ENCODE measurements at regions not wholly inside any gene's neighbourhood (a gene's known extent, or its start where the extent isn't known, plus 50 kb on each side); places are given as distances from the start of the nearest gene placed in this dataset.

- in situ Hi-C loops (cut with HindIII; ENCODE audit: low pct_unique_long_range_greater_than_20kb, low sequenced_read_pairs): no loop called here
- DNase-seq (ENCODE audit: low read depth in 1 of 2, low spot score in 1 of 2): no peak
- no peak for TF ChIP-seq JUND (IDR thresholded peaks at IDR 0.05; ENCODE audit: low read depth)
Measured at GRCh38 chr14:49975799-49976198, 82.9 kb downstream of the ARF6 start.

- TF ChIP-seq JUND (IDR thresholded peaks at IDR 0.05; ENCODE audit: low read depth): no peak
- no peak for DNase-seq (ENCODE audit: low read depth in 1 of 2, low spot score in 1 of 2)
- in situ Hi-C loops (cut with HindIII; ENCODE audit: low pct_unique_long_range_greater_than_20kb, low sequenced_read_pairs): no loop called here
Measured at GRCh38 chr14:49977126-49977841, 84.4 kb downstream of the ARF6 start.

- in situ Hi-C loops (cut with HindIII; ENCODE audit: low pct_unique_long_range_greater_than_20kb, low sequenced_read_pairs): no loop called here
- no peak for DNase-seq (ENCODE audit: low read depth in 1 of 2, low spot score in 1 of 2)
- no peak for TF ChIP-seq JUND (IDR thresholded peaks at IDR 0.05; ENCODE audit: low read depth)
Measured at GRCh38 chr14:49980027-49980426, 87.1 kb downstream of the ARF6 start.

- in situ Hi-C loops (cut with HindIII; ENCODE audit: low pct_unique_long_range_greater_than_20kb, low sequenced_read_pairs): no loop called here
- TF ChIP-seq JUND (IDR thresholded peaks at IDR 0.05; ENCODE audit: low read depth): no peak
- no peak for DNase-seq (ENCODE audit: low read depth in 1 of 2, low spot score in 1 of 2)
Measured at GRCh38 chr14:49982082-49982481, 89.2 kb downstream of the ARF6 start.

- no peak for TF ChIP-seq JUND (IDR thresholded peaks at IDR 0.05; ENCODE audit: low read depth)
- DNase-seq (ENCODE audit: low read depth in 1 of 2, low spot score in 1 of 2): no peak
- in situ Hi-C loops (cut with HindIII; ENCODE audit: low pct_unique_long_range_greater_than_20kb, low sequenced_read_pairs): no loop called here
Measured at GRCh38 chr14:49982501-49982951, 89.6 kb downstream of the ARF6 start.

- TF ChIP-seq JUND (IDR thresholded peaks at IDR 0.05; ENCODE audit: low read depth): no peak
- in situ Hi-C loops (cut with HindIII; ENCODE audit: low pct_unique_long_range_greater_than_20kb, low sequenced_read_pairs): no loop called here
- DNase-seq (ENCODE audit: low read depth in 1 of 2, low spot score in 1 of 2): no peak
Measured at GRCh38 chr14:49984424-49984823, 91.5 kb downstream of the ARF6 start.

GRCh38 chr14:49986343-49987014 is 93.6 kb downstream of the ARF6 start:
- DNase-seq (ENCODE audit: low read depth in 1 of 2, low spot score in 1 of 2): no peak
- in situ Hi-C loops (cut with HindIII; ENCODE audit: low pct_unique_long_range_greater_than_20kb, low sequenced_read_pairs): no loop called here
- no peak for TF ChIP-seq JUND (IDR thresholded peaks at IDR 0.05; ENCODE audit: low read depth)

- in situ Hi-C loops (cut with HindIII; ENCODE audit: low pct_unique_long_range_greater_than_20kb, low sequenced_read_pairs): no loop called here
- no peak for TF ChIP-seq JUND (IDR thresholded peaks at IDR 0.05; ENCODE audit: low read depth)
- DNase-seq (ENCODE audit: low read depth in 1 of 2, low spot score in 1 of 2): no peak
Measured at GRCh38 chr14:49988080-49988990, 95.5 kb downstream of the ARF6 start.

GRCh38 chr14:49989966-49990365 is 97.1 kb downstream of the ARF6 start:
- no peak for DNase-seq (ENCODE audit: low read depth in 1 of 2, low spot score in 1 of 2)
- in situ Hi-C loops (cut with HindIII; ENCODE audit: low pct_unique_long_range_greater_than_20kb, low sequenced_read_pairs): no loop called here
- no peak for TF ChIP-seq JUND (IDR thresholded peaks at IDR 0.05; ENCODE audit: low read depth)

- in situ Hi-C loops (cut with HindIII; ENCODE audit: low pct_unique_long_range_greater_than_20kb, low sequenced_read_pairs): no loop called here
Measured at GRCh38 chr14:49991491-49991890, 98.6 kb downstream of the ARF6 start.

GRCh38 chr14:49992036-49992435 is 99.2 kb downstream of the ARF6 start:
- in situ Hi-C loops (cut with HindIII; ENCODE audit: low pct_unique_long_range_greater_than_20kb, low sequenced_read_pairs): no loop called here
- TF ChIP-seq JUND (IDR thresholded peaks at IDR 0.05; ENCODE audit: low read depth): no peak

More at GRCh38 chr14:49991491-49991890, 98.6 kb downstream of the ARF6 start:
- DNase-seq (ENCODE audit: low read depth in 1 of 2, low spot score in 1 of 2): no peak
- TF ChIP-seq JUND (IDR thresholded peaks at IDR 0.05; ENCODE audit: low read depth): no peak

GRCh38 chr14:49992448-49992847 is 99.6 kb downstream of the ARF6 start:
- no peak for DNase-seq (ENCODE audit: low read depth in 1 of 2, low spot score in 1 of 2)
- TF ChIP-seq JUND (IDR thresholded peaks at IDR 0.05; ENCODE audit: low read depth): no peak
- in situ Hi-C loops (cut with HindIII; ENCODE audit: low pct_unique_long_range_greater_than_20kb, low sequenced_read_pairs): no loop called here

More at GRCh38 chr14:49992036-49992435, 99.2 kb downstream of the ARF6 start:
- no peak for DNase-seq (ENCODE audit: low read depth in 1 of 2, low spot score in 1 of 2)

Data from T47D (cell line).